Gastrocnemius medialis (tissue), 4 donors: ENCODE measurements at regions not wholly inside any gene's neighbourhood (a gene's known extent, or its start where the extent isn't known, plus 50 kb on each side); places are given as distances from the start of the nearest gene placed in this dataset.

Source experiments
- ATAC-seq, 2 donors: fragments of 150-250 bp; one replicate each; pipeline ENCODE4 v1.9.1; 2016
- DNase-seq, 2 donors: peaks; one replicate each; pipeline ENCODE4 v3.0.0-alpha.2; 2019
- H3K27ac ChIP-seq, 4 donors: fragments of 200-600 bp; sonication (generic); 1 replicate in 1 of 4; 2 replicates in 3 of 4; pipeline ENCODE4 v1.5.1; 2016 to 2018; ENCODE audit warnings: mild to moderate bottlenecking in 2 of 4, moderate library complexity in 1 of 4
- H3K27me3 ChIP-seq, 3 donors: fragments of 200-600 bp; sonication (generic) in 2 of 3; 1 replicate in 1 of 3; 2 replicates in 2 of 3; pipeline versions ENCODE4 v1.5.1 to v1.6.0; 2016 to 2019; ENCODE audit warnings: mild to moderate bottlenecking in 1 of 3, moderate library complexity in 1 of 3
- H3K36me3 ChIP-seq, 2 donors: fragments of 200-600 bp; sonication (generic) in 1 of 2; one replicate each; pipeline ENCODE4 v1.5.1; 2017 to 2018
- H3K4me1 ChIP-seq, 2 donors: fragments of 200-600 bp; sonication (generic) in 1 of 2; one replicate each; pipeline ENCODE4 v1.5.1; 2016 to 2017; ENCODE audit warnings: mild to moderate bottlenecking in 2 of 2
- H3K4me3 ChIP-seq, 4 donors: fragments of 200-600 bp; sonication (generic) in 3 of 4; 1 replicate in 1 of 4; 2 replicates in 3 of 4; pipeline ENCODE4 v1.5.1; 2016 to 2019; ENCODE audit warnings: mild to moderate bottlenecking in 2 of 4
- H3K9me3 ChIP-seq, 3 donors: fragments of 200-600 bp; sonication (generic) in 2 of 3; 1 replicate in 1 of 3; 2 replicates in 2 of 3; pipeline ENCODE4 v1.5.1; 2016 to 2019
- POLR2A ChIP-seq, 2 donors: fragments of 450-650 bp; IDR thresholded peaks; one replicate each; pipeline ENCODE4 v1.6.1; 2017; ENCODE audit warnings: antibody characterized with exemption in 2 of 2, mild to moderate bottlenecking in 2 of 2, moderate library complexity in 2 of 2
- in situ Hi-C, 4 donors: fragments of 200-750 bp; cut with MboI; loops; one replicate each; pipeline versions ENCODE4 v1.15.0 to v1.8.0; 2017; ENCODE audit warnings: low sequenced_read_pairs in 4 of 4
- intact Hi-C: fragments of 100-400 bp; cut with DNase I; formaldehyde crosslinking; loops from one replicate; pipeline ENCODE4 v1.15.1; 2023; ENCODE audit warnings: low total_unique reads
- TF ChIP-seq, protein P1 (sequence below), 5 experiments: fragments of 450-650 bp in 3 of 5; fragments of 200-600 bp in 2 of 5; sonication (generic) in 2 of 5; IDR thresholded peaks in 4 of 5; conservative IDR thresholded peaks in 1 of 5; 1 replicate in 4 of 5; 2 replicates in 1 of 5; pipeline ENCODE4 v1.5.1; 2016 to 2019; ENCODE audit warnings: antibody characterized with exemption in 5 of 5, mild to moderate bottlenecking in 3 of 5, moderate library complexity in 3 of 5

DNA sequence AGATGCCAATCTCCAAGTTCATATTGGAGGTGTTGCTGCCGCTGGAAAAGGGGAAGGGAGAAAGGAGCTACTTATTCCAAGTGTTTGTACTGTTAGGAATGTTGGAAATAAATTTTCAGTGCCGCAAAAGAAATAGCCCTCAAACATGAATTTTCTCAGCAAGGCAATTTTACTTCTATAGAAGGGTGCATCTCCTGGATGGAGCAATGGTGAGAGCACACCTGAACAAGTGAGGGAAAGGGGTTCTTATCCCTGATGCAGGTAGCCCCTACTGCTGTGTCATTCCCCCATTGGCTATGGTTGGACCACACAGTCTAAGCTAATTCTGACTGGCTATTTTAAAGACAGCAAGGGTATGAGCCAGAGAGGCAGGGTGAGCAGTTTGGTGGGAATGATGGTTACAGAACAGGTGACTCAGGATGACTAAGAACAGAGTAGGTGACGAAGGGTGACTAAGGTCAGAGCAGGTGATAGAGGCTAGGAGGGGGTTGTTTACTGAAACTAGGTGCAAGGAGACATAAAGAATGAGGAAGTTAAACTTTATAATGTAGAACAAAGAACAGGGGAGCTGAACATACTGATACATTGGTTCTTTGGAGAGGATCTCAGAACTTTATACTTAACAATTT, 503.5 kb downstream of the EDEM1 start:
- no peak for ATAC-seq

DNA sequence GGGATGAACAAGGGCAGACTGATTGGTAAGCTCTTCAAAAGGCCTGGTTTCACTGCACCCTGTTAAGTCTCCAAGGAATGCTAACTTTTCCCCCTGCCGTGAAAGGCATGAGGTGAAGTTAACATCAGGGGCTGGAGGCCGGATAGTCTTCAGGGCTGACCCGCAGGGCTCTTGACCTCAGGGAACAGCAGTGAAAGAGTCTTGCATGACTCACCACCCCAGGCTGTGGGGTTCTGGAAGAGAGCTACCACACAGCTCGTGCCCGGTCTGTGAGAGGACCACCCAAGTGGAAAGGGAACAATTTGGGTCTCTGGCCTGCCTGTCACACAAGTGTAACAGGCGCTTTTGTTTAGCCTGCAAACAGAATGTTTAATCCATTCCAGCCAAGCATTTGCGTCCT, 504.9 kb downstream of the EDEM1 start:
- DNase-seq (no peak), ATAC-seq (no peak)
- Histone ChIP-seq H3K36me3 (no peaks in the 10 kb centered on the region), H3K4me1 (no peaks in the 10 kb centered on the region), H3K4me3 (no peak overlapping the region), H3K27me3 (no peaks in the 10 kb centered on the region), H3K9me3 (no peaks in the 10 kb centered on the region), H3K27ac (no peak overlapping the region)
- in situ Hi-C loops, result no loop called here
- TF ChIP-seq POLR2A (IDR thresholded peaks at IDR 0.05), result no peak
- TF ChIP-seq, protein P1, sequence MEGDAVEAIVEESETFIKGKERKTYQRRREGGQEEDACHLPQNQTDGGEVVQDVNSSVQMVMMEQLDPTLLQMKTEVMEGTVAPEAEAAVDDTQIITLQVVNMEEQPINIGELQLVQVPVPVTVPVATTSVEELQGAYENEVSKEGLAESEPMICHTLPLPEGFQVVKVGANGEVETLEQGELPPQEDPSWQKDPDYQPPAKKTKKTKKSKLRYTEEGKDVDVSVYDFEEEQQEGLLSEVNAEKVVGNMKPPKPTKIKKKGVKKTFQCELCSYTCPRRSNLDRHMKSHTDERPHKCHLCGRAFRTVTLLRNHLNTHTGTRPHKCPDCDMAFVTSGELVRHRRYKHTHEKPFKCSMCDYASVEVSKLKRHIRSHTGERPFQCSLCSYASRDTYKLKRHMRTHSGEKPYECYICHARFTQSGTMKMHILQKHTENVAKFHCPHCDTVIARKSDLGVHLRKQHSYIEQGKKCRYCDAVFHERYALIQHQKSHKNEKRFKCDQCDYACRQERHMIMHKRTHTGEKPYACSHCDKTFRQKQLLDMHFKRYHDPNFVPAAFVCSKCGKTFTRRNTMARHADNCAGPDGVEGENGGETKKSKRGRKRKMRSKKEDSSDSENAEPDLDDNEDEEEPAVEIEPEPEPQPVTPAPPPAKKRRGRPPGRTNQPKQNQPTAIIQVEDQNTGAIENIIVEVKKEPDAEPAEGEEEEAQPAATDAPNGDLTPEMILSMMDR (IDR thresholded peaks at IDR 0.05 in 4 of 5, conservative IDR thresholded peaks at IDR 0.05 in 1 of 5), result no peak
- intact Hi-C loops, result no loop called here

More for the DNA sequence above, 503.5 kb downstream of the EDEM1 start:
- no peaks in the 10 kb centered on the region for H3K27me3 ChIP-seq
- intact Hi-C loops (no loop called here), in situ Hi-C loops (no loop called here)
- no peaks in the 10 kb centered on the region for H3K4me1 ChIP-seq
- H3K27ac ChIP-seq, result no peak overlapping the region
- no peak for DNase-seq
- H3K4me3 ChIP-seq, result no peak overlapping the region
- no peaks in the 10 kb centered on the region for H3K36me3 ChIP-seq
- TF ChIP-seq, protein P1 (IDR thresholded peaks at IDR 0.05 in 4 of 5, conservative IDR thresholded peaks at IDR 0.05 in 1 of 5), result no peak
- TF ChIP-seq POLR2A (IDR thresholded peaks at IDR 0.05), result no peak
- H3K9me3 ChIP-seq, result no peaks in the 10 kb centered on the region

DNA sequence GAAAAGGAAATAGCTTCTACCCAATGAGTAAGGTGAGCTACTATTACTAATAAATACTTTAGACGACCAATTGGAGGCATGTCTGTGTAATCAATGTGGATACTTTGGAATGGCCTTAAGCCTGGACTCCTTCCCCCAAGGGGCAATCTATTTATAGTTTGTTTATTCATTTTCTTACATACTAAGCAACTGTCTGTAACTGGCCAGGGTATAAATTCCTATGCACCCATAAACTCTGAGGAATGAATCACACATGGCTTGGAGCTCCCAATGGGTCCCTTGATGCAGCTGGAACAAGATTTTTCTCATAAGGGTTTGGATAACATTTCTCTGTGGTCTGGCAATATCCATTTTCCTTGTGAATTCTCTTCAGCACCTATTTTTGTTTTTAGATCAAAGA, 506.8 kb downstream of the EDEM1 start:
- TF ChIP-seq POLR2A (IDR thresholded peaks at IDR 0.05), result no peak
- TF ChIP-seq, protein P1 (IDR thresholded peaks at IDR 0.05 in 4 of 5, conservative IDR thresholded peaks at IDR 0.05 in 1 of 5), result no peak
- no peaks in the 10 kb centered on the region for H3K4me1 ChIP-seq
- H3K27me3 ChIP-seq, result no peaks in the 10 kb centered on the region
- no peaks in the 10 kb centered on the region for H3K9me3 ChIP-seq
- intact Hi-C loops, result no loop called here
- no peak overlapping the region for H3K4me3 ChIP-seq
- no peak overlapping the region for H3K27ac ChIP-seq
- in situ Hi-C loops, result no loop called here
- no peaks in the 10 kb centered on the region for H3K36me3 ChIP-seq
- DNase-seq (no peak), ATAC-seq (no peak)

DNA sequence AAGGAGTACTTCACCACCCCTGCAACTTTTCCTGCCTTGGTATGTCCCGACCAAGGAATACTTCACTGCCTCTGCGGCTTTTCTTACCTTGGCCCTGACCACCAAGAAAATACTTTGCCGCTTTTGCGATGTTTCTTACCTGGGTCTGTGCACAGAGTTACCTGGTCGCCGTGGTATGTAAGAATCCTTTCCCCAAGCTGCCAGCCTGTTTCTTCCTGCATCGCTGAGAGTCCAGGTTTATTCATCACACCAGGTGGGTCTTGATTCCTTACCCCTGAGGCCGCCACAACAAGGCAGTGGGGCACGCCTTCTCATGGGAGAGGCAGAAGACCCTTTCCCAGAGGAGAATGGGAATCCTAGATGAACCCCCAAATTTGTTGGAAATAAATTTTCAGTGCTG, 511.3 kb downstream of the EDEM1 start:
- no peak overlapping the region for H3K27ac ChIP-seq
- no peak overlapping the region for H3K4me3 ChIP-seq
- TF ChIP-seq, protein P1 (IDR thresholded peaks at IDR 0.05 in 4 of 5, conservative IDR thresholded peaks at IDR 0.05 in 1 of 5), result no peak
- no peak for TF ChIP-seq POLR2A (IDR thresholded peaks at IDR 0.05)
- no peaks in the 10 kb centered on the region for H3K4me1 ChIP-seq
- ATAC-seq (no peak), DNase-seq (no peak)
- no peaks in the 10 kb centered on the region for H3K9me3 ChIP-seq
- H3K27me3 ChIP-seq, result no peaks in the 10 kb centered on the region
- H3K36me3 ChIP-seq, result no peaks in the 10 kb centered on the region
- in situ Hi-C loops (no loop called here), intact Hi-C loops (no loop called here)

DNA sequence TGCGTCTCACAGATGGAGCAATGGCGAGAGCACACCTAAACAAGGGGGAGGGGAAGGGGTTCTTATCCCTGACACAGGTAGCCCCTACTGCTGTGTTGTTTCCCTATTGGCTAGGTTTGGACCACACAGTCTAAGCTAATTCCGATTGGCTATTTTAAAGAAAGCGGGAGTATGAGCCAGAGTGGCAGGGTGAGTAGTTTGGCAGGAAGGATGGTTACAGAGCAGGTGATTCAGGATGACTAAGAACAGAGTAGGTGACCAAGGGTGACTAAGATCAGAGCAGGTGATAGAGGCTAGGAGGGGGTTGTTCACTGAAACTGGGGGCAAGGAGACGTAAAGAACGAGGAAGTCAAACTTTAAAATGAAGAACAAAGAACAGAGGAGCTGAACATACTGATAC, 511.8 kb downstream of the EDEM1 start:
- Histone ChIP-seq H3K27me3 (no peaks in the 10 kb centered on the region), H3K36me3 (no peaks in the 10 kb centered on the region), H3K9me3 (no peaks in the 10 kb centered on the region), H3K4me3 (no peak overlapping the region), H3K27ac (no peak overlapping the region), H3K4me1 (no peaks in the 10 kb centered on the region)
- ATAC-seq (no peak), DNase-seq (no peak)
- intact Hi-C loops, result no loop called here
- no peak for TF ChIP-seq POLR2A (IDR thresholded peaks at IDR 0.05)
- TF ChIP-seq, protein P1 (IDR thresholded peaks at IDR 0.05 in 4 of 5, conservative IDR thresholded peaks at IDR 0.05 in 1 of 5), result no peak
- in situ Hi-C loops, result no loop called here
